Upper lobe of left lung (tissue), 6 donors: ENCODE measurements at regions not wholly inside any gene's neighbourhood (a gene's known extent, or its start where the extent isn't known, plus 50 kb on each side); places are given as distances from the start of the nearest gene placed in this dataset.

Experiments used
- ATAC-seq, 2 donors: fragments of 200-7000 bp; cut with Tn5 transposase; one replicate each; pipeline ENCODE4 v1.9.1; 2022; ENCODE audit warnings: mild to moderate bottlenecking in 2 of 2, moderate library complexity in 2 of 2; ENCODE audit not compliant: low FRiP score in 2 of 2
- DNase-seq, 2 donors: peaks; one replicate each; pipeline ENCODE4 v3.0.0-alpha.2; 2019 to 2020
- H3K27ac ChIP-seq, 4 donors: fragments of 200-600 bp; sonication (generic); one replicate each; pipeline ENCODE4 v1.5.1; 2016 to 2019
- H3K27me3 ChIP-seq, 4 donors: fragments of 200-600 bp; sonication (generic); one replicate each; pipeline ENCODE4 v1.5.1; 2017 to 2019
- H3K36me3 ChIP-seq, 4 donors: fragments of 200-600 bp; sonication (generic); one replicate each; pipeline ENCODE4 v1.5.1; 2016 to 2019
- H3K4me1 ChIP-seq, 4 donors: fragments of 200-600 bp; sonication (generic); one replicate each; pipeline ENCODE4 v1.5.1; 2018 to 2019
- H3K4me3 ChIP-seq, 4 donors: fragments of 200-600 bp; sonication (generic); one replicate each; pipeline ENCODE4 v1.5.1; 2017 to 2019; ENCODE audit warnings: mild to moderate bottlenecking in 2 of 4, moderate library complexity in 1 of 4
- H3K9me3 ChIP-seq, 4 donors: fragments of 200-600 bp; sonication (generic); one replicate each; pipeline ENCODE4 v1.5.1; 2018 to 2019
- CTCF ChIP-seq, 6 experiments: fragments of 450-650 bp in 4 of 6; fragments of 200-600 bp in 2 of 6; sonication (generic) in 2 of 6; IDR thresholded peaks; one replicate each; pipeline ENCODE4 v1.5.1; 2016 to 2019; ENCODE audit warnings: antibody characterized with exemption in 6 of 6
- EP300 ChIP-seq, 4 donors: sonication (generic); formaldehyde crosslinking; IDR thresholded peaks; one replicate each; pipeline ENCODE4 v1.5.1; 2017; ENCODE audit warnings: antibody characterized with exemption in 4 of 4, control low read depth in 2 of 4
- POLR2A ChIP-seq, 4 donors: fragments of 450-650 bp; IDR thresholded peaks; one replicate each; pipeline ENCODE4 v1.5.1; 2016 to 2017; ENCODE audit warnings: antibody characterized with exemption in 4 of 4, mild to moderate bottlenecking in 2 of 4
- POLR2AphosphoS5 ChIP-seq, 2 donors: sonication (generic); formaldehyde crosslinking; IDR thresholded peaks; one replicate each; pipeline ENCODE4 v1.5.1; 2017; ENCODE audit warnings: antibody characterized with exemption in 2 of 2
- WGBS, 2 donors: methylation state at CpG; one replicate each; pipeline ENCODE4 v1.1.5; 2017 to 2018; 5-methylcytosine and 5-hydroxymethylcytosine counted together
- donor health status: DM: no; HTN: no; CAD: no; lungs with moderate emphysema.
- donor health status: DM: no; HTN: yes; CAD: no; lungs with severe emphysema.

- 70 to 75% methylated on average over 6 of the region's 6 CpGs for whole genome bisulfite sequencing, 2 donors
- H3K36me3 ChIP-seq: no peaks in the 10 kb centered on the region
- peaks cover 0 to 5% (median 0%) of the 10 kb centered on the region in 4 donors for H3K4me1 ChIP-seq
- no peak for DNase-seq
- H3K4me3 ChIP-seq: no peak overlapping the region
- no peaks in the 10 kb centered on the region for H3K9me3 ChIP-seq
- TF ChIP-seq CTCF (IDR thresholded peaks at IDR 0.05) (no peak), POLR2AphosphoS5 (IDR thresholded peaks at IDR 0.05) (no peak), POLR2A (IDR thresholded peaks at IDR 0.05) (no peak), EP300 (IDR thresholded peaks at IDR 0.05) (no peak)
- H3K27me3 ChIP-seq: no peaks in the 10 kb centered on the region
- no peak for ATAC-seq
- no peak overlapping the region for H3K27ac ChIP-seq
Observed at GRCh38 chr5:93807846-93808245, 66.4 kb upstream of the POU5F2 start.

- H3K9me3 ChIP-seq: no peaks in the 10 kb centered on the region
- DNase-seq (no peak), ATAC-seq (no peak)
- H3K27ac ChIP-seq: no peak overlapping the region
- H3K4me1 ChIP-seq: peaks cover 0 to 9% (median 5%) of the 10 kb centered on the region in 4 donors
- H3K4me3 ChIP-seq: no peak overlapping the region
- no peaks in the 10 kb centered on the region for H3K27me3 ChIP-seq
- WGBS, 2 donors: 72 to 74% methylated on average over 5 of the region's 5 CpGs
- TF ChIP-seq CTCF (IDR thresholded peaks at IDR 0.05) (no peak), EP300 (IDR thresholded peaks at IDR 0.05) (no peak), POLR2A (IDR thresholded peaks at IDR 0.05) (no peak), POLR2AphosphoS5 (IDR thresholded peaks at IDR 0.05) (no peak)
- no peaks in the 10 kb centered on the region for H3K36me3 ChIP-seq
Observed at GRCh38 chr5:93805616-93806379, 64.4 kb upstream of the POU5F2 start.

- H3K9me3 ChIP-seq: no peaks in the 10 kb centered on the region
- H3K27ac ChIP-seq: no peak overlapping the region
- H3K36me3 ChIP-seq: no peaks in the 10 kb centered on the region
- DNase-seq (no peak), ATAC-seq (peak in 1 of 2 donors; percentile 75)
- 12 to 15% methylated on average over 2 of the region's 2 CpGs for WGBS, 2 donors
- no peak overlapping the region for H3K4me3 ChIP-seq
- H3K4me1 ChIP-seq: peaks cover 0 to 10% (median 6%) of the 10 kb centered on the region in 4 donors
- no peaks in the 10 kb centered on the region for H3K27me3 ChIP-seq
- TF ChIP-seq CTCF (IDR thresholded peaks at IDR 0.05) (peak in 5 of 6 experiments; percentile 24 to 48 (median 46)), POLR2A (IDR thresholded peaks at IDR 0.05) (no peak)
Observed at GRCh38 chr5:93800988-93801811, 59.8 kb upstream of the POU5F2 start.

GRCh38 chr5:93794954-93795353 is 53.6 kb upstream of the POU5F2 start:
- DNase-seq: no peak
- ATAC-seq: no peak
- H3K4me3 ChIP-seq: no peak overlapping the region
- H3K27me3 ChIP-seq: no peaks in the 10 kb centered on the region
- no peaks in the 10 kb centered on the region for H3K9me3 ChIP-seq
- 90 to 99% methylated on average over 2 to 5 of the region's 5 CpGs for WGBS, 2 donors
- TF ChIP-seq EP300 (IDR thresholded peaks at IDR 0.05): no peak
- TF ChIP-seq POLR2AphosphoS5 (IDR thresholded peaks at IDR 0.05): no peak
- TF ChIP-seq CTCF (IDR thresholded peaks at IDR 0.05): no peak
- no peak for TF ChIP-seq POLR2A (IDR thresholded peaks at IDR 0.05)
- H3K36me3 ChIP-seq: peaks cover 0 to 3% (median 0%) of the 10 kb centered on the region in 4 donors
- no peak overlapping the region for H3K27ac ChIP-seq
- peaks cover 0 to 14% (median 11%) of the 10 kb centered on the region in 4 donors for H3K4me1 ChIP-seq
